SJSA1 (cell line): ENCODE measurements at regions not wholly inside any gene's neighbourhood (a gene's known extent, or its start where the extent isn't known, plus 50 kb on each side); places are given as distances from the start of the nearest gene placed in this dataset.

Experiments used
- DNase-seq, 2 experiments: peaks; one replicate each; pipeline ENCODE4 v3.0.0-alpha.2; 2015 to 2020; ENCODE audit warnings: low spot score in 2 of 2, low read depth in 1 of 2
- H3K27ac ChIP-seq: fragments of 250-450 bp; sonication (Bioruptor Pico); 2 replicates; pipeline ENCODE4 v1.5.1; 2020; ENCODE audit warnings: mild to moderate bottlenecking, moderate library complexity
- H3K27me3 ChIP-seq: fragments of 250-450 bp; sonication (Bioruptor Pico); replicated peaks from 2 replicates; pipeline ENCODE4 v1.5.1; 2020; ENCODE audit warnings: mild to moderate bottlenecking, moderate library complexity
- H3K36me3 ChIP-seq: fragments of 250-450 bp; sonication (Bioruptor Pico); 2 replicates; pipeline ENCODE4 v1.5.1; 2020; ENCODE audit warnings: mild to moderate bottlenecking
- H3K4me1 ChIP-seq: fragments of 250-450 bp; sonication (Bioruptor Pico); replicated peaks from 2 replicates; pipeline ENCODE4 v1.6.1; 2021; ENCODE audit warnings: mild to moderate bottlenecking
- H3K4me3 ChIP-seq: fragments of 250-450 bp; sonication (Bioruptor Pico); 2 replicates; pipeline ENCODE4 v1.5.1; 2020; ENCODE audit warnings: mild to moderate bottlenecking
- H3K9me3 ChIP-seq: fragments of 250-450 bp; sonication (Bioruptor Pico); replicated peaks from 2 replicates; pipeline ENCODE4 v1.5.1; 2020; ENCODE audit warnings: mild to moderate bottlenecking

GRCh38 chr22:44442186-44442815 is 55.7 kb downstream of the RTL6 start:
- no peak overlapping the region for H3K27ac ChIP-seq
- H3K4me3 ChIP-seq = no peak overlapping the region
- no peak for DNase-seq
- H3K4me1 ChIP-seq = peaks cover 9% of the 10 kb centered on the region
- H3K36me3 ChIP-seq = no peaks in the 10 kb centered on the region
- no peaks in the 10 kb centered on the region for H3K27me3 ChIP-seq
- peaks cover 8% of the 10 kb centered on the region; the same call in 1 of the 2 replicates for H3K9me3 ChIP-seq

GRCh38 chr22:44441401-44442185 is 56.4 kb downstream of the RTL6 start:
- DNase-seq = no peak

GRCh38 chr22:44440224-44441160 is 57.5 kb downstream of the RTL6 start:
- peak in 1 of 2 experiments; percentile 7 for DNase-seq
- H3K36me3 ChIP-seq = no peaks in the 10 kb centered on the region
- peaks cover 9% of the 10 kb centered on the region for H3K4me1 ChIP-seq
- H3K27me3 ChIP-seq = no peaks in the 10 kb centered on the region
- H3K4me3 ChIP-seq = no peak overlapping the region
- no peaks in the 10 kb centered on the region for H3K9me3 ChIP-seq
- no peak overlapping the region for H3K27ac ChIP-seq

More at GRCh38 chr22:44441401-44442185, 56.4 kb downstream of the RTL6 start:
- H3K27me3 ChIP-seq = no peaks in the 10 kb centered on the region
- peaks cover 5% of the 10 kb centered on the region; the same call in 1 of the 2 replicates for H3K9me3 ChIP-seq
- peaks cover 9% of the 10 kb centered on the region for H3K4me1 ChIP-seq
- no peaks in the 10 kb centered on the region for H3K36me3 ChIP-seq
- H3K4me3 ChIP-seq = no peak overlapping the region
- H3K27ac ChIP-seq = no peak overlapping the region

GRCh38 chr22:44439356-44440223 is 58.4 kb downstream of the RTL6 start:
- Histone ChIP-seq H3K27ac (no peak overlapping the region), H3K9me3 (no peaks in the 10 kb centered on the region)
- DNase-seq = no peak

GRCh38 chr22:44438481-44439131 is 59.4 kb downstream of the RTL6 start:
- H3K36me3 ChIP-seq = no peaks in the 10 kb centered on the region
- no peak for DNase-seq
- peaks cover 9% of the 10 kb centered on the region for H3K4me1 ChIP-seq
- H3K27ac ChIP-seq = no peak overlapping the region
- H3K9me3 ChIP-seq = no peaks in the 10 kb centered on the region
- no peak overlapping the region for H3K4me3 ChIP-seq
- H3K27me3 ChIP-seq = no peaks in the 10 kb centered on the region

More at GRCh38 chr22:44439356-44440223, 58.4 kb downstream of the RTL6 start:
- no peaks in the 10 kb centered on the region for H3K36me3 ChIP-seq
- no peaks in the 10 kb centered on the region for H3K27me3 ChIP-seq
- peaks cover 9% of the 10 kb centered on the region for H3K4me1 ChIP-seq
- H3K4me3 ChIP-seq = no peak overlapping the region

GRCh38 chr22:44438056-44438455 is 60.0 kb downstream of the RTL6 start:
- Histone ChIP-seq H3K27ac (no peak overlapping the region), H3K9me3 (no peaks in the 10 kb centered on the region), H3K36me3 (no peaks in the 10 kb centered on the region), H3K27me3 (no peaks in the 10 kb centered on the region), H3K4me3 (no peak overlapping the region), H3K4me1 (peaks cover 9% of the 10 kb centered on the region)
- no peak for DNase-seq

- peaks cover 9% of the 10 kb centered on the region for H3K4me1 ChIP-seq
- H3K4me3 ChIP-seq = no peak overlapping the region
- H3K9me3 ChIP-seq = no peaks in the 10 kb centered on the region
- no peak overlapping the region for H3K27ac ChIP-seq
- no peaks in the 10 kb centered on the region for H3K36me3 ChIP-seq
- no peaks in the 10 kb centered on the region for H3K27me3 ChIP-seq
- no peak for DNase-seq
Observed at GRCh38 chr22:44437216-44438055, 60.6 kb downstream of the RTL6 start.

GRCh38 chr22:44436736-44437135 is 61.3 kb downstream of the RTL6 start:
- no peak overlapping the region for H3K27ac ChIP-seq
- peaks cover 9% of the 10 kb centered on the region for H3K4me1 ChIP-seq
- no peak overlapping the region for H3K4me3 ChIP-seq
- no peaks in the 10 kb centered on the region for H3K36me3 ChIP-seq
- H3K9me3 ChIP-seq = no peaks in the 10 kb centered on the region
- H3K27me3 ChIP-seq = no peaks in the 10 kb centered on the region
- DNase-seq = no peak

- Histone ChIP-seq H3K9me3 (no peaks in the 10 kb centered on the region), H3K36me3 (no peaks in the 10 kb centered on the region), H3K4me1 (no peaks in the 10 kb centered on the region), H3K27ac (no peak overlapping the region), H3K4me3 (no peak overlapping the region), H3K27me3 (no peaks in the 10 kb centered on the region)
- DNase-seq = no peak
Observed at GRCh38 chr22:44431256-44431655, 66.8 kb downstream of the RTL6 start.

GRCh38 chr22:44430716-44431115 is 67.3 kb downstream of the RTL6 start:
- no peak overlapping the region for H3K27ac ChIP-seq
- H3K36me3 ChIP-seq = no peaks in the 10 kb centered on the region
- H3K4me3 ChIP-seq = no peak overlapping the region
- no peaks in the 10 kb centered on the region for H3K9me3 ChIP-seq
- no peaks in the 10 kb centered on the region for H3K4me1 ChIP-seq
- no peaks in the 10 kb centered on the region for H3K27me3 ChIP-seq
- DNase-seq = no peak

GRCh38 chr22:44429941-44430587 is 68.0 kb downstream of the RTL6 start:
- H3K4me1 ChIP-seq = no peaks in the 10 kb centered on the region
- no peak overlapping the region for H3K4me3 ChIP-seq
- no peaks in the 10 kb centered on the region for H3K36me3 ChIP-seq
- no peak overlapping the region for H3K27ac ChIP-seq
- DNase-seq = no peak
- H3K27me3 ChIP-seq = no peaks in the 10 kb centered on the region
- H3K9me3 ChIP-seq = no peaks in the 10 kb centered on the region
